ENCODE measurements at regions not wholly inside any gene's neighbourhood (a gene's known extent, or its start where the extent isn't known, plus 50 kb on each side); places are given as distances from the start of the nearest gene placed in this dataset.

- H3K27ac ChIP-seq (replicated peaks in 1 of 4) = no peak overlapping the region
- no peak for DNase-seq (ENCODE audit: extremely low spot score)
- TF ChIP-seq, protein P1, sequence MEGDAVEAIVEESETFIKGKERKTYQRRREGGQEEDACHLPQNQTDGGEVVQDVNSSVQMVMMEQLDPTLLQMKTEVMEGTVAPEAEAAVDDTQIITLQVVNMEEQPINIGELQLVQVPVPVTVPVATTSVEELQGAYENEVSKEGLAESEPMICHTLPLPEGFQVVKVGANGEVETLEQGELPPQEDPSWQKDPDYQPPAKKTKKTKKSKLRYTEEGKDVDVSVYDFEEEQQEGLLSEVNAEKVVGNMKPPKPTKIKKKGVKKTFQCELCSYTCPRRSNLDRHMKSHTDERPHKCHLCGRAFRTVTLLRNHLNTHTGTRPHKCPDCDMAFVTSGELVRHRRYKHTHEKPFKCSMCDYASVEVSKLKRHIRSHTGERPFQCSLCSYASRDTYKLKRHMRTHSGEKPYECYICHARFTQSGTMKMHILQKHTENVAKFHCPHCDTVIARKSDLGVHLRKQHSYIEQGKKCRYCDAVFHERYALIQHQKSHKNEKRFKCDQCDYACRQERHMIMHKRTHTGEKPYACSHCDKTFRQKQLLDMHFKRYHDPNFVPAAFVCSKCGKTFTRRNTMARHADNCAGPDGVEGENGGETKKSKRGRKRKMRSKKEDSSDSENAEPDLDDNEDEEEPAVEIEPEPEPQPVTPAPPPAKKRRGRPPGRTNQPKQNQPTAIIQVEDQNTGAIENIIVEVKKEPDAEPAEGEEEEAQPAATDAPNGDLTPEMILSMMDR (IDR thresholded peaks at IDR 0.05) = no peak
- no peak for TF ChIP-seq EP300 (IDR thresholded peaks at IDR 0.05)
- TF ChIP-seq POLR2A (IDR thresholded peaks at IDR 0.05; ENCODE audit: low read depth) = no peak
- no peak for TF ChIP-seq POLR2AphosphoS5 (IDR thresholded peaks at IDR 0.05)
- no peaks in the 10 kb centered on the region for H3K9me3 ChIP-seq
- WGBS = 85% methylated on average over 3 of the region's 3 CpGs
- intact Hi-C loops (cut with DNase I) = no loop called here
- no peak overlapping the region for H3K4me3 ChIP-seq
- peaks cover 0 to 5% (median 0%) of the 10 kb centered on the region in 4 donors for H3K27me3 ChIP-seq
- no peaks in the 10 kb centered on the region for H3K36me3 ChIP-seq
- H3K4me1 ChIP-seq = peaks cover 0 to 4% (median 0%) of the 10 kb centered on the region in 4 donors
Measured at GRCh38 chr15:60213377-60214000, 184.3 kb downstream of the ANXA2 start.

- no peaks in the 10 kb centered on the region for H3K4me1 ChIP-seq
- 92% methylated on average over 4 of the region's 4 CpGs for WGBS
- no peak overlapping the region for H3K4me3 ChIP-seq
- TF ChIP-seq POLR2AphosphoS5 (IDR thresholded peaks at IDR 0.05) (no peak), POLR2A (IDR thresholded peaks at IDR 0.05; ENCODE audit: low read depth) (no peak), EP300 (IDR thresholded peaks at IDR 0.05) (no peak)
- TF ChIP-seq, protein P1 (IDR thresholded peaks at IDR 0.05) = no peak
- intact Hi-C loops (cut with DNase I) = no loop called here
- DNase-seq (ENCODE audit: extremely low spot score) = no peak
- no peaks in the 10 kb centered on the region for H3K9me3 ChIP-seq
- H3K36me3 ChIP-seq = no peaks in the 10 kb centered on the region
- H3K27me3 ChIP-seq = peaks cover 0 to 5% (median 0%) of the 10 kb centered on the region in 4 donors
- no peak overlapping the region for H3K27ac ChIP-seq (replicated peaks in 1 of 4)
Measured at GRCh38 chr15:60214201-60214600, 183.6 kb downstream of the ANXA2 start.

DNA sequence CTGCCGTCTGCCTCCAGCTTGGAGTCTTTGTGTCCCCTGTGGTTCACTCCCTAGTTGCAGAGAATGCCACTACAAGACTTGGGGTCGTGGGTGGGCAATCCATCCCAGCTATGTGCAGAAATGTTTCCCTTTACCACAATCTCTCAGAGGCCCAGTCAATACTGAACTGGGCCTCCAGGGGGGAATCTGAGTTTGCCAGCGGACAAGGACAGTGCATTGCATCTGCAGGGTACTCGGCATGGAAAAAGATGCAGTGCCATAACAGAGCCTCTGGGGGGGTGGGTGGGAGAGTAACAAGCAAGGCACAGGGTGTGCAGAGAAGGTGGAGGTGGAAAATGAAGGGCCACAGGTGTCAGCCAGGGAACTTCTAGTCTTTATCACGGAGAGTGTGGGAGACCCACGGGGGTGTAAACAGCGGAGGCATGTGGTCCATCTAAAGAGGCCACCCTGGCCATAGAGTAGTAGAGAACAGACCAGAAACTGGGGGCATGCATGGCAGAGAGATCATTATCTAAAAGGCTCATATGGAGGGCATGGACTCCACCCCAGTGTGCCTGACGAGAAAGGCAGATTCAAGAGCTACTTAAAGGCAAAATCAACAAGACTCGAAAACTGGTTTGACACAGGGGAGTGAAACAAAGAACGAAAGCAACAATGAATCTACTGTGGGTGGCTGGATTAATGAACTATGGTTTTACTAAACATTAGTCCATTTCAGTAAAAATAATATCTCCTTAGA, 182.4 kb downstream of the ANXA2 start:
- Histone ChIP-seq H3K27me3 (peaks cover 0 to 5% (median 0%) of the 10 kb centered on the region in 4 donors), H3K4me3 (no peak overlapping the region), H3K36me3 (no peaks in the 10 kb centered on the region), H3K27ac (replicated peaks in 1 of 4) (no peak overlapping the region), H3K9me3 (no peaks in the 10 kb centered on the region), H3K4me1 (no peaks in the 10 kb centered on the region)
- TF ChIP-seq POLR2A (IDR thresholded peaks at IDR 0.05; ENCODE audit: low read depth) (no peak), EP300 (IDR thresholded peaks at IDR 0.05) (no peak)
- TF ChIP-seq, protein P1 (IDR thresholded peaks at IDR 0.05) = no peak
- WGBS = 79% methylated on average over 9 of the region's 10 CpGs
- no peak for DNase-seq (ENCODE audit: extremely low spot score)
- intact Hi-C loops (cut with DNase I) = no loop called here

DNA sequence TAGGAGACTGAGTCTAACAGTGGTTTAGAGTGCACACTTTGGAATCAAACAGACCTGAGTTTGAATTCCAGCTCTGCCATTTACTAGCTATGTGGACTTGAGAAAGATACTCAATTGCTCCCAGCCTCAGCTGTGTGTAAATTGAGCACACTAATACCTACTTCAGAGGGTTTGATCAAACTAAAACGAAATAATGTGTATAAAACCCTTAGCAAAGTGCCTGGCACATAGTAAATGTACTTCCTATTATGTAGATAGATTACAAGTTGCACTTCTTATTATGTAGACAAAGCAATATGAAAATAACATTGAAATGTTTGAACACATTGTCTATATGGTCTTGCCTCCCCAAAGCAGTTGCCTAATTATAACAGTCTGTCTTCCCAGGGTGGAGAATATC, 180.6 kb downstream of the ANXA2 start:
- DNase-seq (ENCODE audit: extremely low spot score) = no peak
- WGBS = 82% methylated on average over 1 of the region's 1 CpG
- intact Hi-C loops (cut with DNase I) = no loop called here
- Histone ChIP-seq H3K4me3 (no peak overlapping the region), H3K4me1 (no peaks in the 10 kb centered on the region), H3K36me3 (no peaks in the 10 kb centered on the region), H3K9me3 (no peaks in the 10 kb centered on the region), H3K27me3 (peaks cover 0 to 5% (median 0%) of the 10 kb centered on the region in 4 donors), H3K27ac (replicated peaks in 1 of 4) (no peak overlapping the region)
- no peak for TF ChIP-seq POLR2AphosphoS5 (IDR thresholded peaks at IDR 0.05)

- WGBS = 71% methylated on average over 3 of the region's 3 CpGs
- no peak for DNase-seq (ENCODE audit: extremely low spot score)
- Histone ChIP-seq H3K36me3 (no peaks in the 10 kb centered on the region), H3K4me1 (no peaks in the 10 kb centered on the region), H3K4me3 (no peak overlapping the region), H3K27ac (replicated peaks in 1 of 4) (no peak overlapping the region), H3K9me3 (no peaks in the 10 kb centered on the region), H3K27me3 (no peaks in the 10 kb centered on the region)
- intact Hi-C loops (cut with DNase I) = no loop called here
- TF ChIP-seq, protein P1 (IDR thresholded peaks at IDR 0.05) = no peak
- TF ChIP-seq EP300 (IDR thresholded peaks at IDR 0.05) = no peak
- no peak for TF ChIP-seq POLR2AphosphoS5 (IDR thresholded peaks at IDR 0.05)
- TF ChIP-seq POLR2A (IDR thresholded peaks at IDR 0.05; ENCODE audit: low read depth) = no peak
Measured at GRCh38 chr15:60218256-60218655, 179.5 kb downstream of the ANXA2 start.
